WTC11 (cell line): ENCODE measurements at regions not wholly inside any gene's neighbourhood (a gene's known extent, or its start where the extent isn't known, plus 50 kb on each side); places are given as distances from the start of the nearest gene placed in this dataset.

Experiments
- ATF6 ChIP-seq: sonication (generic); formaldehyde crosslinking; IDR thresholded peaks from 2 replicates; pipeline ENCODE4 v1.8.1; 2023; ENCODE audit warnings: mild to moderate bottlenecking, missing genetic modification reagents
- CREB1 ChIP-seq: sonication (generic); formaldehyde crosslinking; IDR thresholded peaks from 2 replicates; pipeline ENCODE4 v1.8.0; 2023; ENCODE audit warnings: mild to moderate bottlenecking, missing genetic modification reagents
- IRF2 ChIP-seq: sonication (generic); formaldehyde crosslinking; IDR thresholded peaks from 2 replicates; pipeline ENCODE4 v1.8.0; 2022; ENCODE audit warnings: low read depth, missing genetic modification reagents, borderline replicate concordance
- MXD4 ChIP-seq: fragments of 250-450 bp; sonication (Bioruptor Pico); IDR thresholded peaks from 2 replicates; pipeline ENCODE4 v1.8.0; 2021; ENCODE audit warnings: mild to moderate bottlenecking, moderate library complexity, borderline replicate concordance
- SP1 ChIP-seq: sonication (generic); formaldehyde crosslinking; conservative IDR thresholded peaks from 2 replicates; pipeline ENCODE4 v1.8.1; 2022; ENCODE audit warnings: missing genetic modification reagents
- TEAD4 ChIP-seq: sonication (generic); formaldehyde crosslinking; IDR thresholded peaks from 2 replicates; pipeline ENCODE4 v1.8.0; 2022; ENCODE audit warnings: mild to moderate bottlenecking, missing genetic modification reagents
- TP53 ChIP-seq: sonication (generic); formaldehyde crosslinking; IDR thresholded peaks from 2 replicates; pipeline ENCODE4 v1.8.1; 2023; ENCODE audit warnings: mild to moderate bottlenecking, missing genetic modification reagents
- TF ChIP-seq, protein P1 (sequence below): fragments of 200-600 bp; IDR thresholded peaks from 2 replicates; pipeline ENCODE4 v1.8.0; 2022; ENCODE audit warnings: antibody characterized with exemption
- TF ChIP-seq, protein P2 (sequence below): sonication (generic); formaldehyde crosslinking; conservative IDR thresholded peaks from 2 replicates; pipeline ENCODE4 v1.8.1; 2022; ENCODE audit warnings: mild to moderate bottlenecking, missing genetic modification reagents
- TF ChIP-seq, protein P3 (sequence below): sonication (generic); formaldehyde crosslinking; IDR thresholded peaks from 2 replicates; pipeline ENCODE4 v1.8.1; 2022; ENCODE audit warnings: low read depth, missing genetic modification reagents, borderline replicate concordance

GRCh38 chrX:125150231-125150630 is 169.4 kb upstream of the TEX13C start:
- no peak for TF ChIP-seq TEAD4 (CRISPR knock-in tag)
- TF ChIP-seq MXD4: no peak
- TF ChIP-seq, protein P1, sequence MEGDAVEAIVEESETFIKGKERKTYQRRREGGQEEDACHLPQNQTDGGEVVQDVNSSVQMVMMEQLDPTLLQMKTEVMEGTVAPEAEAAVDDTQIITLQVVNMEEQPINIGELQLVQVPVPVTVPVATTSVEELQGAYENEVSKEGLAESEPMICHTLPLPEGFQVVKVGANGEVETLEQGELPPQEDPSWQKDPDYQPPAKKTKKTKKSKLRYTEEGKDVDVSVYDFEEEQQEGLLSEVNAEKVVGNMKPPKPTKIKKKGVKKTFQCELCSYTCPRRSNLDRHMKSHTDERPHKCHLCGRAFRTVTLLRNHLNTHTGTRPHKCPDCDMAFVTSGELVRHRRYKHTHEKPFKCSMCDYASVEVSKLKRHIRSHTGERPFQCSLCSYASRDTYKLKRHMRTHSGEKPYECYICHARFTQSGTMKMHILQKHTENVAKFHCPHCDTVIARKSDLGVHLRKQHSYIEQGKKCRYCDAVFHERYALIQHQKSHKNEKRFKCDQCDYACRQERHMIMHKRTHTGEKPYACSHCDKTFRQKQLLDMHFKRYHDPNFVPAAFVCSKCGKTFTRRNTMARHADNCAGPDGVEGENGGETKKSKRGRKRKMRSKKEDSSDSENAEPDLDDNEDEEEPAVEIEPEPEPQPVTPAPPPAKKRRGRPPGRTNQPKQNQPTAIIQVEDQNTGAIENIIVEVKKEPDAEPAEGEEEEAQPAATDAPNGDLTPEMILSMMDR: no peak
- TF ChIP-seq CREB1 (CRISPR knock-in tag): no peak
- no peak for TF ChIP-seq ATF6
- TF ChIP-seq SP1 (CRISPR knock-in tag): no peak
- TF ChIP-seq, protein P2, sequence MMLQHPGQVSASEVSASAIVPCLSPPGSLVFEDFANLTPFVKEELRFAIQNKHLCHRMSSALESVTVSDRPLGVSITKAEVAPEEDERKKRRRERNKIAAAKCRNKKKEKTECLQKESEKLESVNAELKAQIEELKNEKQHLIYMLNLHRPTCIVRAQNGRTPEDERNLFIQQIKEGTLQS: no peak
- TF ChIP-seq TP53: no peak
- no peak for TF ChIP-seq IRF2 (CRISPR knock-in tag)
- TF ChIP-seq, protein P3, sequence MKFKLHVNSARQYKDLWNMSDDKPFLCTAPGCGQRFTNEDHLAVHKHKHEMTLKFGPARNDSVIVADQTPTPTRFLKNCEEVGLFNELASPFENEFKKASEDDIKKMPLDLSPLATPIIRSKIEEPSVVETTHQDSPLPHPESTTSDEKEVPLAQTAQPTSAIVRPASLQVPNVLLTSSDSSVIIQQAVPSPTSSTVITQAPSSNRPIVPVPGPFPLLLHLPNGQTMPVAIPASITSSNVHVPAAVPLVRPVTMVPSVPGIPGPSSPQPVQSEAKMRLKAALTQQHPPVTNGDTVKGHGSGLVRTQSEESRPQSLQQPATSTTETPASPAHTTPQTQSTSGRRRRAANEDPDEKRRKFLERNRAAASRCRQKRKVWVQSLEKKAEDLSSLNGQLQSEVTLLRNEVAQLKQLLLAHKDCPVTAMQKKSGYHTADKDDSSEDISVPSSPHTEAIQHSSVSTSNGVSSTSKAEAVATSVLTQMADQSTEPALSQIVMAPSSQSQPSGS (CRISPR knock-in tag): no peak
